ENCODE measurements at regions not wholly inside any gene's neighbourhood (a gene's known extent, or its start where the extent isn't known, plus 50 kb on each side); places are given as distances from the start of the nearest gene placed in this dataset.
"Not testable (repeated sequence)": the region's sequence is repeated elsewhere in the genome, so short reads cannot be mapped to it uniquely, and the experiment has no call there.

DNA sequence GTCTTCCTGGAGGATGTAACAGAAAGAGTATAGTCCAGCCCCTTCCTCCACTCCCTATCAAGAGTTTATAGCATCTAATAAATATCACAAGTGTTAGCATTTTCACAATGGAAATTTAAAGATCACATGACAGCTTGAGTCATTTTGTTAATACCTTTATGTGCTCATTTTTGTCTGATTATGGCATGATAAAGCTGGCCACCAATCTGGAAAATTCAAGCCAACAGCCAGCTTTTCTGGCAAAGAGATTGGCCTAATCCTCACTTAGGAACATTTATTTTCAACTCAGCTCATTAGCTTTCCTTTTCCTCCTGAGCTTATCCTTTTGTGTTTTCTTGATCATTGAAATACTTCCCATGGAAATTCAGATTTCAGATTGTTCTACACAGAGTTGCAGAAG, 262.9 kb upstream of the RBMS1 start:
- DNase-seq = no peak
- intact Hi-C loops (cut with micrococcal nuclease) = no loop called here
- Histone ChIP-seq H3K4me1 (no peaks in the 10 kb centered on the region), H3K27ac (replicated peaks) (no peak overlapping the region), H3K27me3 (ENCODE audit: low read depth) (no peaks in the 10 kb centered on the region), H3K4me3 (no peak overlapping the region), H3K9me3 (replicated peaks) (peaks cover 36% of the 10 kb centered on the region), H3K36me3 (no peaks in the 10 kb centered on the region)
- TF ChIP-seq CTCF (IDR thresholded peaks at IDR 0.05; ENCODE audit: borderline replicate concordance) = no peak

DNA sequence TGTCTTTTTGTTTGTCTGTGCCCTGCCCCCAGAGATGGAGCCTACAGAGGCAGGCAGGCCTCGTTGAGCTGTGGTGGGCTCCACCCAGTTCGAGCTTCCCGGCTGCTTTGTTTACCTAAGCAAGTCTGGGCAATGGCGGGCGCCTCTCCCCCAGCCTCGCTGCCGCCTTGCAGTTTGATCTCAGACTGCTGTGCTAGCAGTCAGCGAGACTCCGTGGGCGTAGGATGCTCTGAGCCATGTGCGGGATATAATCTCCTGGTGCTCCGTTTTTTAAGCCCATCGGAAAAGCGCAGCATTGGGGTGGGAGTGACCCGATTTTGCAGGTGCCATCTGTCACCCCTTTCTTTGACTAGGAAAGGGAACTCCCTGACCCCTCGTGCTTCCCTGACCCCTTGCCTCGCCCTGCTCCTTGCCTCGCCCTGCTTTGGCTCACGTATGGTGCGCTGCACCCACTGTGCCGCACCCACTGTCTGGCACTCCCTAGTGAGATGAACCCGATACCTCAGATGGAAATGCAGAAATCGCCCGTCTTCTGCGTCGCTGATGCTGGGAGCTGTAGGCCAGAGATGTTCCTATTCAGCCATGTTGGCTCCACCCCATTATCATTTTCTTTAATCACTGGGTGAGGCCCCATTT, 269.0 kb upstream of the RBMS1 start:
- H3K9me3 ChIP-seq (replicated peaks); H3K27me3 ChIP-seq (ENCODE audit: low read depth); H3K27ac ChIP-seq (replicated peaks); H3K4me1 ChIP-seq; intact Hi-C loops (cut with micrococcal nuclease); DNase-seq; H3K4me3 ChIP-seq; H3K36me3 ChIP-seq: not testable (repeated sequence)

- H3K27ac ChIP-seq (replicated peaks) = no peak overlapping the region
- intact Hi-C loops (cut with micrococcal nuclease) = no loop called here
- H3K27me3 ChIP-seq (ENCODE audit: low read depth) = no peaks in the 10 kb centered on the region
- no peak overlapping the region for H3K4me3 ChIP-seq
- no peak for TF ChIP-seq CTCF (IDR thresholded peaks at IDR 0.05; ENCODE audit: borderline replicate concordance)
- H3K36me3 ChIP-seq = no peaks in the 10 kb centered on the region
- H3K4me1 ChIP-seq = no peaks in the 10 kb centered on the region
- H3K9me3 ChIP-seq (replicated peaks) = peaks cover 25% of the 10 kb centered on the region
- no peak for DNase-seq
These were observed 289.9 kb upstream of the RBMS1 start for GRCh38 chr2:160783474-160783873.

DNA sequence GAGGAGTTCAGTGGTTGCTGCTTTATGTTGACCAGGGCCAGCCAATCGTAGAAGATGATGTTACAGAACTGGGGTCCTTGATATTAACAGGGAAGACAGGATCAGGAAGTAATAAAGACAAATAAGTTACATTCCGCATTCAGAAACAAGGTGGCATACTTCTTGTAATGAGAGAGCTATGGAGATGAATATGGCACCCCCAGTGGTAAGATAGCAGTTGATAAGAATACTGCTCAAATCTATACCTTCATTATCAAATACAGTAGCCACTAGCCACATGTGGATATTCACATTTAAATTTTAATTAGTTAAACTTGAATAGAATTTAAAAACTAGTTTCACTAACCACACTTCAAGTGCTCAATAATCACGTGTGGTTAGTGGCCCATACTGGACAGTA, 290.4 kb upstream of the RBMS1 start:
- intact Hi-C loops (cut with micrococcal nuclease) = no loop called here
- Histone ChIP-seq H3K36me3 (no peaks in the 10 kb centered on the region), H3K4me1 (no peaks in the 10 kb centered on the region), H3K27me3 (ENCODE audit: low read depth) (no peaks in the 10 kb centered on the region), H3K4me3 (no peak overlapping the region), H3K27ac (replicated peaks) (no peak overlapping the region), H3K9me3 (replicated peaks) (peaks cover 20% of the 10 kb centered on the region)
- DNase-seq = no peak
- no peak for TF ChIP-seq CTCF (IDR thresholded peaks at IDR 0.05; ENCODE audit: borderline replicate concordance)

DNA sequence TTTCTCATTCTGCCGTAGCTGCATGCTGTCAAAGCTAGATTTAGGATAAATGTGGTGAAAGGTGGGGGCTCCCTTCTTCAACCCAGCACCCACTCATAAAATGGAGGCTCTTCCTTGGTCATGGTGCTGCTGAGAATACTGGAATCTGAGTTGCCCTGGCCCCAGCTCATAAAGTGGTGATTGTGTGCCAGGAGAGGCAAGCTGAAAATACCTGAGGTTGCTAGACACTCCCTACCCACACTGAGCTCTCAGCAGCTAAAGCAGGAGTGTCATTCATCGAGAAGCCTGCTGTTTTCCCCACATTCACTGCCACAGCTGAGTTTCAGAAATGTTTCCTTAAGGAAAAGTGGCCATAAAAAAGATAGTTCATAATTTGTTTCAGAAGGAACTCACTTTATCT, 297.1 kb upstream of the RBMS1 start:
- Histone ChIP-seq H3K4me1 (no peaks in the 10 kb centered on the region), H3K36me3 (no peaks in the 10 kb centered on the region), H3K27me3 (ENCODE audit: low read depth) (no peaks in the 10 kb centered on the region), H3K9me3 (replicated peaks) (no peaks in the 10 kb centered on the region), H3K27ac (replicated peaks) (no peak overlapping the region), H3K4me3 (no peak overlapping the region)
- DNase-seq = no peak
- TF ChIP-seq CTCF (IDR thresholded peaks at IDR 0.05; ENCODE audit: borderline replicate concordance) = no peak
- intact Hi-C loops (cut with micrococcal nuclease) = no loop called here

GRCh38 chr2:160791884-160792283, 298.3 kb upstream of the RBMS1 start:
- Histone ChIP-seq H3K27me3 (ENCODE audit: low read depth) (no peaks in the 10 kb centered on the region), H3K36me3 (no peaks in the 10 kb centered on the region), H3K27ac (replicated peaks) (no peak overlapping the region), H3K4me1 (no peaks in the 10 kb centered on the region), H3K9me3 (replicated peaks) (peaks cover 2% of the 10 kb centered on the region), H3K4me3 (no peak overlapping the region)
- no peak for DNase-seq
- intact Hi-C loops (cut with micrococcal nuclease) = no loop called here
- no peak for TF ChIP-seq CTCF (IDR thresholded peaks at IDR 0.05; ENCODE audit: borderline replicate concordance)
